Lung (tissue), 11 donors: ENCODE measurements at regions not wholly inside any gene's neighbourhood (a gene's known extent, or its start where the extent isn't known, plus 50 kb on each side); places are given as distances from the start of the nearest gene placed in this dataset.

Source experiments
- ATAC-seq: fragments of 200-7000 bp; cut with Tn5 transposase; one replicate; pipeline ENCODE4 v1.9.1; 2020; ENCODE audit warnings: moderate number of reproducible peaks; ENCODE audit not compliant: insufficient read depth, low FRiP score
- DNase-seq, 3 donors: peaks; one replicate each; pipeline ENCODE4 v3.0.0-alpha.2; 2013 to 2017
- H3K27ac ChIP-seq, 2 donors: one replicate each; pipeline ENCODE4 v1.5.1; 2013; ENCODE audit warnings: mild to moderate bottlenecking in 2 of 2, moderate library complexity in 2 of 2, control low read depth in 1 of 2, inconsistent platforms in 1 of 2, low read depth in 1 of 2, low read length in 1 of 2
- H3K27me3 ChIP-seq, 3 donors: one replicate each; pipeline ENCODE4 v1.5.1; 2013; ENCODE audit warnings: low read length in 2 of 3; ENCODE audit not compliant: control insufficient read depth in 3 of 3, insufficient read depth in 3 of 3
- H3K36me3 ChIP-seq, 4 donors: one replicate each; pipeline ENCODE4 v1.5.1; 2013; ENCODE audit warnings: low read length in 4 of 4, mild to moderate bottlenecking in 1 of 4, moderate library complexity in 1 of 4; ENCODE audit not compliant: control insufficient read depth in 4 of 4, insufficient read depth in 4 of 4
- H3K4me1 ChIP-seq, 5 donors: one replicate each; pipeline ENCODE4 v1.5.1; 2013; ENCODE audit warnings: low read length in 5 of 5, mild to moderate bottlenecking in 2 of 5, moderate library complexity in 1 of 5; ENCODE audit not compliant: control insufficient read depth in 5 of 5, insufficient read depth in 5 of 5
- H3K4me3 ChIP-seq: one replicate; pipeline ENCODE4 v1.5.1; 2013; ENCODE audit warnings: mild to moderate bottlenecking, control low read depth, moderate library complexity
- H3K9ac ChIP-seq, 2 donors: one replicate each; pipeline ENCODE4 v1.5.1; 2013; ENCODE audit warnings: low read length in 2 of 2, control low read depth in 1 of 2; ENCODE audit not compliant: insufficient read depth in 1 of 2
- H3K9me3 ChIP-seq, 4 donors: one replicate each; pipeline ENCODE4 v1.5.1; 2013; ENCODE audit warnings: low read length in 3 of 4, mild to moderate bottlenecking in 1 of 4, moderate library complexity in 1 of 4; ENCODE audit not compliant: control insufficient read depth in 4 of 4, insufficient read depth in 3 of 4
- WGBS, 2 donors: extraction: QIAGEN DNeasy Blood & Tissue Kit; methylation state at CpG; one replicate each; pipeline ENCODE4 v1.1.7; 2013; 5-methylcytosine and 5-hydroxymethylcytosine counted together
- TF ChIP-seq, protein P1 (sequence below): IDR thresholded peaks from 2 replicates; pipeline ENCODE4 v1.5.1; 2012; ENCODE audit warnings: mild to moderate bottlenecking; ENCODE audit errors: control extremely low read depth, extremely low read depth
- donor health status: control.
- donor health status: control.
- donor health status: Bipolar disorder and iron deficiency.
- donor health status: healthy.
- donor health status: DM: yes; HTN: yes; CAD: no.

DNA sequence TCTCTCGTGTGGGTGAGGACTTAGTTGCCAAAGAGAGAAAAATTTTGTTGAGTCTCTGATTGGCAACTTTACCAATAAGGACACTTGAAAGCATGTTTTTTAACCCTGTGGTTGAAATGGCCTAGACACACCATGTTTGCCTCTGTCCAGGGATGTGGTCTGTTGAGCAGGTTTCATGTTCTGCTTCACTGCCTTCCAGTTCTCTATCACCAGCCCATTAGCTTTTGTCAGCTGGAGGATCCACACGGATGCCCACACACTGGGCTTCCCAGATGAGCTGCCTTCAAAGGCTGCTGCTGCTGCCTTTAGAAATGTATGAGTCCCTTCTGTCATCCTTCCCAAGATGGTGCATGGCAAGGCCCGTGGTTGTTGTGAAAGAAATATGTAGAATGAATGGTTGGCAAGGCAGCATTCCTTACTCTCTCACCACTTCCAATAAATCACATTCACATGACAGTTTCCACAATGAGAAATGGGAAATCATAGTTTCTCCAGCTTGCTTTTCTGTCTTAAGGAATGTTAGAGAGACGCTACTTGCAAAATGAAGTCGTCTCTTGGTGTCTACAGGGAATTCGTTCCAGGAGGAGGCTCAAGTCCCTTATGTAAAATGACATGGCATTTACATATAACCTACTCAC lies 108.2 kb upstream of the SLC35F3 start:
- Histone ChIP-seq H3K4me1 (no peaks in the 10 kb centered on the region), H3K9ac (no peak overlapping the region), H3K4me3 (no peak overlapping the region), H3K9me3 (no peaks in the 10 kb centered on the region), H3K27ac (no peak overlapping the region), H3K27me3 (no peaks in the 10 kb centered on the region), H3K36me3 (no peaks in the 10 kb centered on the region)
- ATAC-seq (no peak), DNase-seq (no peak)
- WGBS, 2 donors: 82 to 85% methylated on average over 6 of the region's 6 CpGs
- TF ChIP-seq, protein P1, sequence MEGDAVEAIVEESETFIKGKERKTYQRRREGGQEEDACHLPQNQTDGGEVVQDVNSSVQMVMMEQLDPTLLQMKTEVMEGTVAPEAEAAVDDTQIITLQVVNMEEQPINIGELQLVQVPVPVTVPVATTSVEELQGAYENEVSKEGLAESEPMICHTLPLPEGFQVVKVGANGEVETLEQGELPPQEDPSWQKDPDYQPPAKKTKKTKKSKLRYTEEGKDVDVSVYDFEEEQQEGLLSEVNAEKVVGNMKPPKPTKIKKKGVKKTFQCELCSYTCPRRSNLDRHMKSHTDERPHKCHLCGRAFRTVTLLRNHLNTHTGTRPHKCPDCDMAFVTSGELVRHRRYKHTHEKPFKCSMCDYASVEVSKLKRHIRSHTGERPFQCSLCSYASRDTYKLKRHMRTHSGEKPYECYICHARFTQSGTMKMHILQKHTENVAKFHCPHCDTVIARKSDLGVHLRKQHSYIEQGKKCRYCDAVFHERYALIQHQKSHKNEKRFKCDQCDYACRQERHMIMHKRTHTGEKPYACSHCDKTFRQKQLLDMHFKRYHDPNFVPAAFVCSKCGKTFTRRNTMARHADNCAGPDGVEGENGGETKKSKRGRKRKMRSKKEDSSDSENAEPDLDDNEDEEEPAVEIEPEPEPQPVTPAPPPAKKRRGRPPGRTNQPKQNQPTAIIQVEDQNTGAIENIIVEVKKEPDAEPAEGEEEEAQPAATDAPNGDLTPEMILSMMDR: no peak

DNA sequence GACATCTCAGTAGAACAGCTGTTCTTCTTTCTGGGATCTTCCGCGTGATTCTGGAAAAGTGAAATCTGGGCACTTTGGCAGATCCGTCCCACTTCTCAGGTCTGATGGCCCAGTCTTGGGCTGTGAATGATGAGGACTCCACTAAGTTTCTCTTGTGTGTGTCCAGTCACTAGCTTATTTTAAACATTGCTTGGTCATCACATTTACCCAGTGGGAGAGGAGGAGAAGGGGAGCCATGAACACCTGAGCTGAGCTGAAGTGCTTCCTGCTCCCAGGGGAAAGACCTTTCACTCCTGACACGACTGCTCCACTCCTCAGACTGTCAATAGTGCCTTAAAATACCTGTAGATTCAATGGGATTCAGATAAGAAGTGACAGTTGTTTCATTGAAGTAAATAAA lies 101.9 kb upstream of the SLC35F3 start:
- TF ChIP-seq, protein P1: no peak
- Histone ChIP-seq H3K4me3 (no peak overlapping the region), H3K9ac (no peak overlapping the region), H3K9me3 (no peaks in the 10 kb centered on the region), H3K36me3 (no peaks in the 10 kb centered on the region), H3K4me1 (no peaks in the 10 kb centered on the region), H3K27me3 (no peaks in the 10 kb centered on the region), H3K27ac (no peak overlapping the region)
- no peak for ATAC-seq
- 45 to 63% methylated on average over 4 of the region's 4 CpGs for WGBS, 2 donors
- no peak for DNase-seq

DNA sequence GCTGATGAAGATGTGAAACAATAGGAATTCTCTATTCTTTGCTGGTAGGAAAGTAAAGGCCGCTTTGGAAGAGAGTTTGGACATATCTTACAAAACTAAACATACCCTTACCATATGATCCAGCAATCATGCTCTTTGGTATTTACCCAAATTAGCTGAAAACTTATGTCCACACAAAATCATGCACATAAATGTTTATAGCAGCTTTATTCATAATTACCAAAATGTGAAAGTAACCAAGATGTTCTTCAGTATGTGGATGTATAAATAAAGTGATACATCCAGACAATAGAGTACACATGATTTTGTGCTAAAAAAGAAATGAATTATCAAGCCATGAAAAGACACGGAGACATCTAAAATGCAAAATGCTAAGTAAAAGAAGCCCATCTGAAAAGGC lies 98.7 kb upstream of the SLC35F3 start:
- TF ChIP-seq, protein P1: no peak
- Histone ChIP-seq H3K27me3 (no peaks in the 10 kb centered on the region), H3K36me3 (no peaks in the 10 kb centered on the region), H3K4me3 (no peak overlapping the region), H3K4me1 (no peaks in the 10 kb centered on the region), H3K27ac (no peak overlapping the region), H3K9ac (no peak overlapping the region), H3K9me3 (no peaks in the 10 kb centered on the region)
- 85 to 96% methylated on average over 2 of the region's 2 CpGs for WGBS, 2 donors
- DNase-seq (no peak), ATAC-seq (no peak)

DNA sequence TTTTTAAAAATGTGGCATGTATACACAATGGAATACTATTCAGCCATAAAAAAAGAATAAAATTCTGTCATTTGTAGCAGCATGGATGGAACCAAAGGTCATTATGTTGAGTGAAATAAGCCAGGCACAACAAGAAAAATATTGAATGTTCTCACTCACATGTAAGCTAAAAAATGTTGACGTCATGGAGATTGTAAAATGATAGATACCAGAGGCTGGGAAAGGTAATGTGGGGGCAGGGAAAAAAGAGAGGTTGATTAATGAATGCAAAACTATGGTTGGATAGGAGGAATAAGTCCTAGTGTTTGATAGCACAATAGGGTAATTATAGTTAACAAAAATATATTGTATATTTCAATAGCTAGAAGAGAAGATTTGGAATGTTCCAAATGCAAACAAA lies 89.1 kb upstream of the SLC35F3 start:
- no peak for ATAC-seq
- 88 to 97% methylated on average over 1 of the region's 1 CpG for WGBS, 2 donors
- Histone ChIP-seq H3K9ac (no peak overlapping the region), H3K27me3 (no peaks in the 10 kb centered on the region), H3K36me3 (no peaks in the 10 kb centered on the region), H3K4me3 (no peak overlapping the region), H3K4me1 (no peaks in the 10 kb centered on the region), H3K9me3 (no peaks in the 10 kb centered on the region), H3K27ac (no peak overlapping the region)
- DNase-seq: no peak
- TF ChIP-seq, protein P1: no peak
